CMK (cell line): ENCODE measurements at regions not wholly inside any gene's neighbourhood (a gene's known extent, or its start where the extent isn't known, plus 50 kb on each side); places are given as distances from the start of the nearest gene placed in this dataset.

Experiments used
- DNase-seq: peaks from one replicate; pipeline ENCODE4 v3.0.0-alpha.2; 2010; ENCODE audit warnings: low read depth

DNA sequence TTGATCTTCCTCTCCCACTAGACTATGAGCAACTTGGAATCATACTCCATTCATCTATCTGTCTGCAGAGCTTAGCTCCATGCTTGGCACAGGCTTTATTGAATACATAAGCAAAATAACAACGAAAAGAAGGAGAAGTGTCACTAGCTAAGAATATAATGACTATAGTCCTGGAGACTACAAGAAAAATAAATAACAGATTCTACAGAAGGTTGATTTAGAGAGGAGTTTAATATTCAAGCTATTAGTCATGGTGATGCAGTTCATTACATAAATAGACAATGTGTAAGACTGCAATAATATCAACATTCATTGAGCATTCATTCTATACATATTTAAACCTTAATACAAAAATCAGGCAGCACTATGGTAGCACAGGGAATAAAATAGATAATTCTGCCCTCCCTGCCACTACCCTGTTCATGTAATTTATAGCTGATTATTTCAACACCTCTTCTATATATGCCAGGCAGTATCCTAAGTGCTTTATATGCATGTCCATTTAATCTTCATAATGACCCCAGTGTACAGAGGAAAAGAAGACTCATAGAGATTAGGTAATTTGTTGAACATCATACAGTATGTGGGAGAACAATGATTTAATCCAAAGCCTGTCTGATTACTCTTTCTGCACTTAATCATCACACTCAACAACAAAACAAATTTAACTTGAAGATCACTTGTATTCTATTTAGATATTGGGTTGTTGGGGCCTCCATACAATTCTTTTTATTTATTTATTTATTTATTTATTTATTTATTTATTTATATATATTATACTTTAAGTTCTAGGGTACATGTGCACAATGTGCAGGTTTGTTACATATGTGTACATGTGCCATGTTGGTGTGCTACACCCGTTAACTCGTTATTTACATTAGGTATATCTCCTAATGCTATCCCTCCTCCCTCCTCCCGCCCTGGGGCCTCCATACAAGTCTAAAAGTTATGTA lies 165.3 kb downstream of the RNF152 start:
- no peak for DNase-seq

DNA sequence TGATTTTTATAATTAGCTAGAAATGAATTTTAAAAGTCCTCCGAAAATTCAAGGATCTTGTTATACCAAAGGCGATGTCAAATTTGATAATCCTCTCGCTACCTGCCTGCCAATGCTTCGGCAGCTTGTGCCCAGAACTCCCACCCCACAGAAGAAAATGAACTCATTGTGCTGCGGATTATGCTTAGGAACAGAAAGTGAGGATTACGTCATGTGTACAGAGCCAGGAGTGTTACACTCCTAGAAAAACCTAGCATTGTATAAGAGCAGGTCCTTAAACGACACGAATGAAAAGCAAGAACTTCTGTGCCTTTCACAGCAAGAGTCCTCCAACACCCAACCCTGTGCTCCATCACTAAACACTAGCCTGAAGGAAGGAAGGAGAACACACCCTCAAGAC lies 168.3 kb downstream of the RNF152 start:
- DNase-seq: no peak

DNA sequence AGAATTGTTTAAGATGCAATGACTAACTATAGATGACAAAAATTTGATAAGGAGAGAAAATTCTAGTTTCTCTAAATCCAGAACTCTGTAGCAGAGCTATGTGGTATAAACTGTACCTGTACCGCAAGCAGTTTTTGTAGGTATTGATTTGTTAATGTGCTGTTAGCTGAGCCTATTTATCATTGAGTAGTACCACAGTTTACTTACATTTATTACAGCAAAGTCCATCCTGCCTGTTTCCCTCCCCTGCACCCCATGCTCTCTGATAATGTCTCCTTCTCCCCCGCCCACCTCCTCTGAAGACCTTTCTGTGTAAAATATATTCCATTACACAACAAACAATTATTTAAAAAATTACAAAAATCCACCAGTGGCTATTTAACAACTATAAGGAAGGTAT lies 170.6 kb downstream of the RNF152 start:
- DNase-seq: no peak

DNA sequence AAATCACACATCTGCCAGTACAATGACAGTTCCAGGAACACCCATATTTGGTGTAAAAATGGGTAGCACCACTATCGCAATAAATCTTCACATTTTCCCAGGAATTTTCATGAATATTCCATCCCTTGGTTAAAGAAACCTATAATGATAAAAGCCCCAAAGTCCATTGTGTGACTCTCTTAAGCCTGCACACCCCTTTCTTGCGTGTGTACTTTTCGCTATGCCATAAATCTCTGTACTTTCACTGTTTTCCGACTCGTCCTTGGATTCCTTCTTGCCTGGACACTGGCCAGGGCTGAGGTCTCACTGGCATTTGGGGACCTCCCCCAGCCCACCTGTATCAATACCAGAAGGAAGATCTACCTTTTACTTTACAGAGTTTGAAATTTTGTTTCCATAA lies 172.3 kb downstream of the RNF152 start:
- DNase-seq: no peak

DNA sequence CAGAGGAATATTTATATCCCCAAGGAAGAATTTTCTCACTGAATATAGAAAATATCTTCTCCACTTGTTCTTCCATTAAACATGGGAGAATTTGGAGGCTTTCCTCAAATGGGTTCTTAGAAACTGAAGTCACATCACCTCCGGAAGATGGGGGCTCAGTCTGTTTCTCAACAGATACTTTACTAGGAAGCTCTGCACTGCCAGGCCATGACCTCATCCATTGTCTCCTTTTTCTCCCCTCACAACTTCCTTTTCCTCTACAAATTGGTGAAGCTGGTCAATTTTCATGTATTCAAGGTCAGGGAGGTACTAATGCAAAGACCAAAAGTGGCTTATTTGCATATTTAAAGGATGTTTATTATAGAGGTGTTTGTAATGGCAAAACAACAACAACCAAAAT lies 173.1 kb downstream of the RNF152 start:
- no peak for DNase-seq

DNA sequence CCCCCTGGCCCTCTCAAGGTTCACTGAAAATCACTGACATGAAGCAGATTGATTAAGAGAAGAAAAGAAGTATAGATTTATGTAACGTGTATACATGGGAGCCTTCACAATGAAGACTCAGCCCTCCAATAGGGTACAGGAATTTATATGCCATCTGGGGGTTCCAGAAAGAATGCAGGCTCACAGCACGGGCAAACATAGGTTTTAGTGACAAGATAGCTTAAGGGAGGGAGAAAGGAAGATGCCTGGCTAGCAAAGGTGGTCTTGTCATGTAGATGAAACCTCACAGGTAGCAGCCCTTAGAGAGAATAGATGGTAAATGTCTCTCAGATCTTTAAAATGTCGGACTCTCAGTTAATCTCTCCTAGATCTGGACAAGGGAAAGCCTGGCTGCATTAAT lies 173.9 kb downstream of the RNF152 start:
- DNase-seq: no peak

DNA sequence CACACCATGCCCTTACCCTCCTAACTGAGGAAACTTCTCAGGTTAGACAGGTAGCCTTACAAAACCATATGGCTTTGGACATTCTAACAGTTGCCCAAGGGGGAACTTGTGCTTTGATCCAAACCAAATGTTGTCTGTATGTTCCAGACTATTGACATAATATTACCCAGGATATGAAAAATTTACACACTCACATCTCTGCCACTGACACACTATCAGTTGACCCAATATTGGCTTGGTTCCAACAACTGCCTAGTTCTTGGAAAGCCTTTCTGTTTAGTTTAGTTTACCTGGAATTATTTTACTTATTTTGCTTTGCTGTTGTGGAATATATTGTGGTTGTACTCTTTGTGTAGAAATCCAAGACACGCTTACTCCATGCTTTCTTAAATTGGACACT lies 178.4 kb downstream of the RNF152 start:
- no peak for DNase-seq

DNA sequence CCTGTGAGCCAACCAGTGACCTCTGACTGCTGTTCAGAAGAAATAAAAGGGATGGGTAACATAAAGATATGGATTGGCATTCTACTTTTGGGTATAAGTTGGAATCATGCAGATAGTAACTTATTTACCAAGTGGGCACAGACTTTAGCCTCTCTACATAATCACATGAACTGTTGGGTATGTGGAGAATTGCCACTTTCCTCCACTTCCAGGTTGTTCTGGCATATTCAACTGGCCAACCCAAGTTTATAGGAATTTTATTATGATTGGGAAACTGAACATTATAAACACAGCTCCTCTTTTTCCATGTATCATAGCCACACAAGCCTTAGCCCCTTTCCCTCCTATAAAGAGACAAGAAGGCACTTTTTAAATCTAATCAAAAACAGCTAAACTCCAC lies 179.3 kb downstream of the RNF152 start:
- no peak for DNase-seq

DNA sequence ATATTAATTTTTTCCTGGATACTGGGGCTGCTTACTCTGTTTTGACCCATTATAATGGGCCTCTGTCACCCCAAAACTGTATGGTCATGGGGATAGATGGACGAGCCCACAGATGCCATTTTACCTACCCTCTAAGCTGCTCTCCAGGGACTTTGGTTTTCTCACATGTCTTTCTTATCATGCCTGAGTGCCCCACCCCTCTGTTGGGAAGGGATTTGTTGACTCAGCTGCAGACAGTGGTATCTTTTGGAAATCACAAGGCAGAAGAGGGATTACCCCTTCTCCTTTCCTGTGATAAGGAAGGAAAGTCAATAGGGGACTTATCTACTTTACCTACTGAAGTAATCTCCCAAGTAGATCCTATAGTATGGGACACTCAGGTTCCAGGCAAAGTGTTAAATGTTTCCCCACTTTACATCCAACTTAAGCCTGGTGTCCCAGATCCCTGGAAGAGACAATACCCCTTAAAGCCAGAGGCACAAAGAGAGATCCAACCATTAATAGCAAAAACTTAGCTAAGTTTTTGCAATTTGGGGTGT lies 182.7 kb downstream of the RNF152 start:
- DNase-seq: no peak

DNA sequence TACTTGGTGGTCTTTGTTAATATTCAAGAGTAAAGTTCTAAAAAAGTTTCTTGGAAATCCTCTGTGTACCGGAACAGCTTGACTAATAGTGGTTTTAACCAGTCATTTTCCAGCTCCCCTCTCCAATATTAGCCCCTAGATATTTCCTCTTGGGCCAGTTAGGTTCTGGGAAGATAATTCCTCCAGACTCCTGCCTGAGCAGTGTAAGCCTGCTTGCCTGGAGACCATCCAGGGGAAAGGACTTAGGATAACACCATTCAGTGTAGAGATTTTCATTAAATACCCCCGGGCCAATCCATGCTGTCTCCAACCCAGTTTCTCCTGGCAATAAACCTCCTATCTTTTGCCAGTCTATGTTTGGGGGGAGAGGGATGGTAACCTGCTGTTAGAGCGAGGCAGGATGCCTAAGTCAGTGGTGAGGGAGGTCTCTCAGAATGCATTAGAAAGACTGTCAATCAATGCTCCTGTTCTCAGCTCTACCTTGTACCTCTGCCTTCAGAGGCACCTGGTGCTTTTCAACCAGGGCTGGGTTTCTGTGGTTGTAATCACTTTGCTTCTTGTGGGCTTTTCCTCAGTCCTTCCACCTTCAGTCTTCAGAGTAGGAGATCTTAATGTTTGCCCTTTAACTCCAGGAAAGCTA lies 186.4 kb downstream of the RNF152 start:
- no peak for DNase-seq

DNA sequence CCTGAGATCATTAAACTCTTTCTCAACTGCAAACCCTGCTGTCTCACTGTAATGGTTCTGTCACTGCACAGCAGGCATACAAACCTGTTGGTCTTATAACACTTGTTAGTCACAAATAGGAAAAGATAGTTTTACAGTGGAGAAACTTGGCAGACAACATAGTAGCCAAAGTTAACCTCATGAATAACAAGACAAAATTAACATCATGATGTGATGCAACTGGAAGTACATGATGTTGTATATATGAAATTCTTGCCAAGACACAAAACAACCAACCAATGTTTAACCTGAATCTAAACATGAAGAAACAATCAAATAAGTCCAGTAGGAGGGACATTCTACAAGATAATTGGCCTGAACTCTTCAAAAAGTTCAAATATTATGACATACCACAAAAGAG lies 189.3 kb downstream of the RNF152 start:
- no peak for DNase-seq

DNA sequence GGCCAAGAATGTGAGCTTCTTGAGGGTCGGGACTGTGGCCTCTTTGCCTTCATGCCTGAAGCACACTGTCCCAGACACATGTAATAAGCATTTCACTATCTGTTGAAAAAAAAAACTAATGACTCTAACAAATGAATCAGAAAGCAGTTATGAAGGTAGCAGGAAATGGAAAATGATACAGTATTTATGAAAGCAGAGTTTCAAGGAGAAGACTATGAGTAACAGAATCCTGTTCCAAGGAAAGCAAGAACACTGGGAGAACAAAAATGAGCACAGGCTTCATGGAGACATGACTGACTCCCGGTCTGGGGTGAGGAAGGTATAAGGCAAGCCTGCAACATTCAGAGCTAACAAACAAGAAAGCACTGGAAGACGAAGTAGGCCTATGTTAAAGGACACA lies 190.8 kb downstream of the RNF152 start:
- DNase-seq: no peak

DNA sequence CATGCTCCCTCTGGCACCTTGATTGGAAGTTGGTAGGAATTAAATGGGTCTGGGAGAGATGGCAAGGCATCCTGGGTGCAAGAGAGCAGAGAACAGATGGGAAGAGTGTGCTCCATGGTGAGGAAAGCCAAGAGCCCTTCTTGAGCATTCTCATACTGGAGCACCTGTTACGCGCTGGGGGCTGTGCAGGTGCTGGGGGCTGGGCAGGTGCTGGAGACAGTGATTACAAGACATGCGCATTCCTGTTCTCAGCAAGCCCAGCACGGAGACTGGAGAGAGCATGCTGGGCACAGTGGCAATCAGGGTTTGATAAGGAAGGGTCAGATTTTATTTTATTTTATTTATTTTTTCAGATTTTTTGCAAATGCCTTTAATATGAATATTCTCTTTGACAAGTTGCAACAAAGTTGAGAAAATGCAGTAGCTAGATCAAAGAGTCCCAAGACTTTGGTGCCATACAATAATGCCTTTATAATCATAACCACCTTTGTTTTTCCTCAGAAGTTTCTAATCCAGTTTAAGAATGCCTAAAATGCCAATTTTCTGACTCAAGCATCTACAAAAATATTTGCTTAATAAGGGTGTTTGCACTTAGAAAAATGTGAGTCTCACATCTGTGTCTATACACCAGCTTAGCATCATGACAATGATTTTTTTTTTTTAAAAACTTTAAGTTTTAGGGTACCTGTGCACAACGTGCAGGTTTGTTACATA lies 193.3 kb downstream of the RNF152 start:
- DNase-seq: no peak

DNA sequence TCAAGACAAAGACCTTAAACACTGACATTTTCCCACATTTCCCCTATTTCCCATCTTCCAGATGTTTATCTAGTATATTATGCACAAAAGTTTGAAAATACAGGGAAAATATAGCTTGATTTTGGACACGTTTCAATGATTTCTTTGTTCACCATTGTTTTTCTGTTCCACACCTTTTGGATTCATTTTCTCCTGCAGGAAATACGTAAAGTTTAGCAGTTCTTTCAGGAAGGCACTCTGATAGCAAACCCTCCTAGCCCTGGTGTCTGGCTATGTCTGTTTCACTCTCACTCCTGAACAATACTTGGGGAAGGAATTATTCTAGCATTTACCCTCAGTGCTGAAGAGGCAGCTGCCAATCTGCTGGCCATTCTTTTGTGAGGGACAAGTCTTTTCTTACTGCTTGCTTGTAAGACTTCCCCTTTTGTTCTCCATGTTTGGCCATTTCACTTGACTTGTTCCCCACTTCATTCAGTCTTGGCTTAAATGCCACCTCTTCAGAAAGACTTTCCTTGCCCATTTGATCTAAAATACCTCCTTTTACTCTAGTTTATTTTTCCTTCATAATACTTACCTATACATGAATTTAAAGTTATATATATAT lies 195.4 kb downstream of the RNF152 start:
- no peak for DNase-seq

DNA sequence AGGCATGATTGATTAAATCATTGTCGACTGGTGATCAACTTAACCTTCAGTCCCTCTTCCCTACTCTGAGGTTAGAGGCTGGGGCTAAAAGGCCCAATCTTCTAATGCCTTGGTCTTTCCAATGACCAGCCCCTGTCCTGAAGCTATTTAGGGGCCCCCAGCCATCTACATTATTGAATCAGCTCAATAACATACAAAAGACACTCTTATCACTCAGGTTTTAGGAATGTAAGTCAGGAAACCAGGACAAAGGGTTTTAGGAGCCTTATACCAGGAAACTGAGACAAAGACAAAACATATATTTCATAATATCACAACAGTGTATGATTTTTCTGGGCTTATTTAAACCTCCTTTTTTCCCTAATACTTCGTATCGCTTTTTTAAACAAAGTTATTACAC lies 198.6 kb downstream of the RNF152 start:
- DNase-seq: no peak

DNA sequence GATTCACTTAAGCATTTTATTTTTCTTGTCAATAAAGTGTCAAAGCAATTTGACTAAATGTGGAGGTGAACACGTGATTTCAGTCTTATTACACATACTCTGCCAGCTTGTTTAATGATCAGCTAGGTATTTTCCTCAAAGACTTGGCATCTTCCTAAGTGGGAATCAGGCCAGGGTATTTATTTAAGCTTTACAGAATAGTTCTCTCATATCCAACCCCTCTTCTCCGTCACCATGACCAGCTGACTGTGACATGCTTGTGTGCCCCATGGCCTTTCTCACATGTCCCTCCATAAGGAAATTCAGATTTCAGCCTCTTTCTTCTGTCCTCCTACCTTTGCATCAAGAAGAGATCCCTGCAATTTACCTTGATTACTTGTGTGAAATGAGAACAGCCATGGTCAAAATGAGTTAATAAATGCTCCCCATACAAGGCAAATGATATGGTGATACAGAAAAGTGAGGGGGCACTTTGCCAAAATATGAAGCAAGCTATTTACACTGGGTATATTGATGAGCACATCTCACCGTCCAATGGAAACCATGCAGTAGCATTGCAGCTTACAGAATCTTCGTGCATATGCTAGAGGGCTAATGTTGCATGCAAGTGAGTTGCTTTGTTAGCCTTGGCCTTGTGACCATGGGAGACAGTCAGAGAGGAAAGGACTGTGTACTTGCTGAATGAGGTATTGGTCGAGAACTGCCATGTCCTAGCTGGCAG lies 202.2 kb downstream of the RNF152 start:
- DNase-seq: no peak

DNA sequence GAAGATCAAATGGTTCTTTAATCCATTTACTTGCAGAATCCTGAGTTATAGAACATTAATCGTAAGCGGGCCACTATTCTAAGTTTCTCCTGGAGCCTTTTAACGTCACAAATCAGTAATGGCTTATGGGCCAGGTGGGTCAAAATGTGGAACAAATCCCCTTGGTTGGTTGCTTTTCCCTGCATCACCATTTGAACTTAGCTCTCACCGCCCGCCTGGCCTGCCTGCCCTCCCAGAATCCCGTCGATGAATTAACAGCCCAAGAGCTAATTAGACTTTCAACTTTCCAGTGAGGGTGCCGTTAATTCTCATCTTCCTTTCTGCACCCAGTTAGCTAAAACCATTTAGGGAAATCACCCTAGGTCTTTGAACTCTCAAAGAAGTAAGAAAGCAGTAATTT lies 205.5 kb downstream of the RNF152 start:
- no peak for DNase-seq

DNA sequence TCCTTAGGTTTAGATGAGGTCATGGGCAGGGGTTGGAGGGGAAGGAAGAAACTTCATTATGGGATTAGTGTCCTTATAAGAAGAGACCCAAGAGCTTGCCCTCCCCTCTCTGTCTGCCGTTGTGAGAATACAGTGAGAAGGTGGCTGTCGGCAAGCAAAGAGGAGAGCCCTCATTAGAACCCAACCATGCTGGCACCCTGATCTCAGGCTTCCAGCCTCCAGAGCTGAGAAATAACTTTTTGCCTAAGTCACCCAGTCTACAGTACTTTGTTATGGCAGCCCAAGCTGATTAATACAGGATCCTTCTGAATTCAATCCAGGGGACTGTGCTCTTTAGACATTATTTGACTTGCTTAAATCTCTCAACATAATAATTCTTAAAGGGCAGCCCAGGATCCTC lies 209.0 kb downstream of the RNF152 start:
- no peak for DNase-seq

DNA sequence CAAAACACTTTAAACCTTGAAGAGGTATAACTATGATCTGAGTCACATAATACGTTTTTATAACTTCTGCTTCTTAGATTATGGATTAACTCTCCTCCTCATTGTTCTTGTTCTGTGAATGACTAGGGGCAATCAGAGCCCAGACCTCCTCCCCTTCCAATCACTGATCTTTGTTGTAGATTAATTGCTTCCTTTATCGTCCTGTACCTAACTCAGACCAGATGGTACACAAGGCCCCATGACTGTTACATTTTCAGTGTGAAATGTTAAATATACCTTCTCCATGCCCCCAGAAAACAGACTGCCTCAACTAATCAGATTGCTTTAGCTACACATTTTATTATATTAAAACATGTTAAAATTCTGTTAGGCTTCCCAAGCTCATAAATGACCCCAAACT lies 211.7 kb downstream of the RNF152 start:
- no peak for DNase-seq

DNA sequence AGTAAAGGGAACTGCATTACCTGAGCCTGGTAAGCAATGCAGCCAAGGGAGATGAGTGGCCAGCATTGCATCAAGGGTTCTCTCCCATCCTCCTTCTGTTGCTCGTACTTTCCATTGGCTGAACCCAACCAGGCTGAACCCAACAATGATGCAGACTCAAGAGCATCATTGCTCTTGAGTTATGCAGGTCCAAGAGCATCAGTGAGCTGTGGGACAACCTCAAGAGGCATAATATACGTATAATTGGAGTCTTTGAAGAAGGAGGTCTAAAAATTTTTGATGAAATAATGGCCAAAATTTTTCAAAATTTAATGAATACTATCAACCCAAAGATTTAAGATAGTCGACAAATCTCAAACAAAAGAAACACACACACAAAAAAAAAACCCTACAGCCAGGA lies 213.0 kb downstream of the RNF152 start:
- no peak for DNase-seq

DNA sequence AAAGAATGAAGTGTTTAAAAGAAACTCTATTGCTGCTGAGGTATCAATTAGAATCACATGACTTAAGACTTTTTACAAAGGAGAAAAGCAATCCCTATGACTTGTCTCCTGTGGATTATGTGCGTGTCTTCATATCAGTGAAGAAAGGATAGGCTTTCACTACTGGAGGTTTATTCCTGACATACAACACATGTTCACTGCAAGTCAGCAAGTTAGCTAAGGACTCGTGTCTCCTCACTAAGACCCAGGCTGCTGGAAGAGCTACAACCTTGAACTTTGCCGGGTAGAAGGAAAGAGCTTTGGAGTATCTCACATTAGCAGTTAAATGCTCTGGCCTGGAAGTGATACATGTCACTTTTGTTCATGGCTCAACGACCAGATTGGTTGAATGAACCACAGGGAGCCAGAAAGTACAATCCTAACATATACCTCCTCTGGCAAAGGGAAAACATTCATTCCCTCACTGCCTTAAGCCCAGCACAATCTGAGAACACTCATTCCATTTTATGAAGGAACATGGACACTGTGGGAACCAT lies 215.3 kb downstream of the RNF152 start:
- no peak for DNase-seq
